ENCODE measurements at regions not wholly inside any gene's neighbourhood (a gene's known extent, or its start where the extent isn't known, plus 50 kb on each side); places are given as distances from the start of the nearest gene placed in this dataset.

DNA sequence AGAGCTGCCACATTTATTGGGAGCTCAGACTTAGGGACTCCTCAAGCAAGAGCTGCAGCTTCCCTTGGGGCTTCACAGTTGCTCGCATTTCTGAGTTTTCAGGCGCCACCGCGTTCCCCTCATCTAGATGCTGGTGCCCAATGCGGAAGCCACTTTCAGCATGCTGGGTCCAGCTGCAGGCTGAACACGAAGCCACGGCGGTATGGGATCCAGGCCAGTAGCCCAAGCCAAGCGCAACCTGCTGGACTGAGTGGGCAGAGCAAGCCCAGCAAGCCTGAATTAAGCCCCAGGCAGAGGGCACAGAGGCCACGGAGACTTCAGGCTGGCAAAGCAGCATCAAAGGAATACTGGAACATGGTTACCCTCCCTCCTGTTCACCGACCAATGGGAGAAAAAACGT is 391.5 kb downstream of the HTR1A start:
- no peak for TF ChIP-seq EZH2 (IDR thresholded peaks at IDR 0.05)
- no peak for TF ChIP-seq POLR2AphosphoS5 (IDR thresholded peaks at IDR 0.05; ENCODE audit: borderline replicate concordance, low read depth, low read length)
- TF ChIP-seq FOXP2 (optimal IDR thresholded peaks at IDR 0.05; ENCODE audit: control extremely low read depth, extremely low read length, insufficient read depth): no peak

All from SK-N-MC (cell line).